Muscle layer of colon (tissue), 2 donors: ENCODE measurements at regions not wholly inside any gene's neighbourhood (a gene's known extent, or its start where the extent isn't known, plus 50 kb on each side); places are given as distances from the start of the nearest gene placed in this dataset.
"Not testable (repeated sequence)": the region's sequence is repeated elsewhere in the genome, so short reads cannot be mapped to it uniquely, and the experiment has no call there.

Experiments
- H3K27ac ChIP-seq: one replicate; pipeline ENCODE4 v1.7.0; 2013; ENCODE audit warnings: low read depth, mild to moderate bottlenecking, low read length, moderate library complexity
- H3K27me3 ChIP-seq, 2 donors: one replicate each; pipeline ENCODE4 v1.7.0; 2013; ENCODE audit warnings: low read length in 2 of 2, mild to moderate bottlenecking in 2 of 2; ENCODE audit not compliant: insufficient read depth in 2 of 2, control insufficient read depth in 1 of 2
- H3K36me3 ChIP-seq: one replicate; pipeline ENCODE4 v1.7.0; 2013; ENCODE audit warnings: mild to moderate bottlenecking, low read length; ENCODE audit not compliant: insufficient read depth
- H3K4me1 ChIP-seq: one replicate; pipeline ENCODE4 v1.7.0; 2013; ENCODE audit warnings: mild to moderate bottlenecking, low read length; ENCODE audit not compliant: insufficient read depth
- H3K4me3 ChIP-seq, 2 donors: one replicate each; pipeline ENCODE4 v1.7.0; 2013; ENCODE audit warnings: low read length in 2 of 2, low read depth in 1 of 2, mild to moderate bottlenecking in 1 of 2, moderate library complexity in 1 of 2
- H3K9ac ChIP-seq: one replicate; pipeline ENCODE4 v1.7.0; 2013; ENCODE audit warnings: low read length
- H3K9me3 ChIP-seq: one replicate; pipeline ENCODE4 v1.7.0; 2013; ENCODE audit warnings: mild to moderate bottlenecking, low read length
- donor health status: abdominal sarcoma.
- donor health status: Adenocarcinoma of cecum.

DNA sequence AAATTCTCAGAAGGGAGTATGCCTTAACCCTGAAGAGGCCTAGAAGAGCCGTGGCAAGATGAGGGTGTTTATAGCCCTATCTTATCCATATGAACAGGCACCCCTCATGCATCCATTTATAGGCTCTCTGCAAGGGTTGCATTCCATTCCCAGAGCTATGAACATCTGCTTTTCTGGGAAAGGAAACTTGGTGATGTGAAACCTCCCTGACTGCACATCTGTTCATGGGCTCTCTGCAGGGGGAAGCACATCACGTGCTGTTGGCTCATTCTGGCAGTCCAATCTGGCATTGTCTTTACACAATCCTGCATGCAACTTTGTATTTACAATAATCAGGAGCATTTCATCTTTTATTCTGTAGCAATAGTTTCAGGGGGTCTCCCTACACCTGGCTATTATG lies 143.6 kb upstream of the API5 start:
- H3K4me1 ChIP-seq, H3K27me3 ChIP-seq, H3K9ac ChIP-seq, H3K27ac ChIP-seq, H3K4me3 ChIP-seq, H3K36me3 ChIP-seq, H3K9me3 ChIP-seq: not testable (repeated sequence)

DNA sequence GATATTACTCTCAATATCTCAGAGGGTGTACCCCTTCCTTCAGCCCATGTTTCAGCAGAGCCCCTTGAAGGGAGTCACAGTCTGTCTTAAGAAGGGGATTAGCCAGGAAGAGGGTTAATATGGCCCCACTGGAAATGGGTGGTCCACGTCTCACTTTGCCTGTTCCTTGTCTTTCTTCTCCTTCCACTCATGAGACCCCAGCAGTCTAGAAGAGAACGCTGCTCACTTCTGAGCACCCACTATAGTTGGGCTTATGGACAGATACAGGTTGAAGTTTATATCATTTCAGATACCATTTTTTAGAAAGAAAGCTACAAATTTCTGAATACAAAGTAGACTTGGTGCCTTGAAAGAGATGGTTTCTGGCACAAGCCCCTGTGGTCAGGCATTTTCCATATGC lies 139.3 kb upstream of the API5 start:
- Histone ChIP-seq H3K27me3 (no peaks in the 10 kb centered on the region), H3K4me3 (no peak overlapping the region), H3K36me3 (no peaks in the 10 kb centered on the region), H3K9ac (no peak overlapping the region), H3K9me3 (no peaks in the 10 kb centered on the region), H3K27ac (no peak overlapping the region), H3K4me1 (no peaks in the 10 kb centered on the region)

DNA sequence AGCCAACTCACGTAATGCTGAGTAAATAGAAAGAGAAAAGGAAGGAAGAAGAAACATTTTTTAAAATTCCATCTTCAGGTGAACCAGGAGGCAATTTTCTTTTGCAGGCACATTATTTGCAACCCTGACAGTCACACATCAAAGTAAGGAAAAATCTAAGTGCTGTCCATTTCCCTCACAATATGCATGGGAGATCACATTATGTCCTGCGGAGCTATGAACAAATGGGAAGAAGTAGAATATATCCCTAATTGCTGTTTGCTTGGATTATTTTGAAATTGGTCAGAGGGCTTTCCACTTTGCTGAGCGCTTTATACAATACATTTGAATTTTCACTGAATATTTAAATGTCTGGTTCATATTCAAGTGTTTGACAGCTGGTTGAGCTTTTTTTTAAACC lies 133.8 kb upstream of the API5 start:
- no peaks in the 10 kb centered on the region for H3K27me3 ChIP-seq
- no peaks in the 10 kb centered on the region for H3K9me3 ChIP-seq
- H3K36me3 ChIP-seq, result no peaks in the 10 kb centered on the region
- H3K4me1 ChIP-seq, result no peaks in the 10 kb centered on the region
- H3K9ac ChIP-seq, result no peak overlapping the region
- no peak overlapping the region for H3K4me3 ChIP-seq
- no peak overlapping the region for H3K27ac ChIP-seq

DNA sequence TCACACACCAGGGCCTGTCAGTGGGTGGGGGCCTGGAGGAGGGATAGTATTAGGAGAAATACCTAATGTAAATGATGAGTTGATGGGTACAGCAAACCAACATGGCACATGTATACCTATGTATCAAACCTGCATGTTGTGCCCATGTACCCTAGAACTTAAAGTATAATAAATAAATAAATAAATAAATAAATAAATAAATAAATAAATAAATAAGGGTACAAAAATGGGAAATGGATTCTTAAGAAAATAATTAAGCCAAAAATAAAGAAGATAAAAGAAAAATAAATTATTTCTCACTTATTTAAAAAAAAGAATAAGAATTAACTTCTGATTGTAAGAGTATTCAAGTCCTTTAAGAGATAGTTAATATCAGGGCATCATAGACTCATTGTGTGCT lies 117.3 kb upstream of the API5 start:
- not testable (repeated sequence) for H3K9ac ChIP-seq, H3K9me3 ChIP-seq, H3K36me3 ChIP-seq, H3K27ac ChIP-seq, H3K27me3 ChIP-seq, H3K4me1 ChIP-seq, H3K4me3 ChIP-seq

DNA sequence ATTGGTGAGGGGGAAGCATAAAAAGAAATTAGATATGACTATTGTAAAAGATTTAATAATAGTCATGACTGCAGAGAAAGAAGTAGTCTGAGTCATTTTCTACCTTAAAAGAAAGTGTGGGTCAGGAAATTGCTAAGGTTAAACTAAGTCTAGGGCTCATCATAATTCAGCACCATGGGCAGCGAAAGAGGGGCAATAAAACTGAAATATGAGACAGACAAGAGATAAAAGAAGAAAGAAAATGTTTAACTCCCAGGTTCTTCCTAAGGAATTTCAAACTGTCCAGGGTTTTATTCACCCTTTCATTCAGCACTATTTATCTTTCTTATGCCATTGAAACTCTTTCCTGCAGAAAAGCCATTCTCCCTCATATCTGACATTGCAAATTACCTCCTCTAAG lies 114.4 kb upstream of the API5 start:
- Histone ChIP-seq H3K27ac (no peak overlapping the region), H3K9ac (no peak overlapping the region), H3K36me3 (no peaks in the 10 kb centered on the region), H3K4me1 (no peaks in the 10 kb centered on the region), H3K4me3 (no peak overlapping the region), H3K9me3 (no peaks in the 10 kb centered on the region), H3K27me3 (no peaks in the 10 kb centered on the region)

DNA sequence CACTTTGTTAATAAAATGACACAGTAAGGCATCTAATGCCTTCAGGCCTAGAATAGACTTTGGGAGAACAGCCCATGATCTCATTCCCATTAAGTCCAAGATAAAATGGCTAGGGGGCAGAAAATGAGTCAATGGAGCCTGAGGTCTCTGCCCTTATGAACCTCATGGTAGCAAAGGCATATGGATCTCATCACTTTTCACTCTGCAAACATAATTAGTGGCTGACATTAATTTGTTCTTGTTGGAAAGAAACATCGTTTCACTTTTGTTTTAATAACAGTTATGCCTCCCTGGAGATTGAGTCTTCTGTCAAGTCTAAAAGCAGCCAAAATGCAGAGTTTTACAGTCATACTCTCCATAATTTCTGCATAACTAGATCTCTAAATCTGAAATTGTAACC lies 111.8 kb upstream of the API5 start:
- H3K9ac ChIP-seq, result no peak overlapping the region
- H3K27me3 ChIP-seq, result no peaks in the 10 kb centered on the region
- no peak overlapping the region for H3K4me3 ChIP-seq
- H3K27ac ChIP-seq, result no peak overlapping the region
- no peaks in the 10 kb centered on the region for H3K4me1 ChIP-seq
- no peaks in the 10 kb centered on the region for H3K9me3 ChIP-seq
- H3K36me3 ChIP-seq, result no peaks in the 10 kb centered on the region

DNA sequence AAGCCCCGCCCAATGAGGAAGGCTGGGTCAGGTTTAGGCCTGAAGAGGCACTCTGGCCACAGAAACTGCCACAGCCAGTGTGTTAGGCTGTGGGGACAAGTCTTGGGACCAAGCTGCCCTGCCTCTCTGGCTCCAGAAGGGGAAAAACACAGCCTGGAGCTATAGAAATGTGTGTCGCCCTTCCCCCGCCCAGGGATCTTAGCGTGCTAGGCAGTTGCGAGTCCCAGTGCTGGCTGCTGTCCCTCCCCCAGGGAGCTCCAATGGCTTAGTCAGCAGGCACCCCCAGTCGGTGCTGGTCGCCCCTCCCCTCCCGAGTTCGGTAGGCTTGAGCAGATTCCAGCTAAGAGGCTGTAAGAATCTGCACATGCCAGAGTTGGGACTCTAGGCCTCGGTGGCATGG lies 99.5 kb upstream of the API5 start:
- Histone ChIP-seq H3K9me3 (no peaks in the 10 kb centered on the region), H3K27ac (no peak overlapping the region), H3K36me3 (no peaks in the 10 kb centered on the region), H3K4me3 (no peak overlapping the region), H3K27me3 (no peaks in the 10 kb centered on the region), H3K9ac (no peak overlapping the region), H3K4me1 (no peaks in the 10 kb centered on the region)

DNA sequence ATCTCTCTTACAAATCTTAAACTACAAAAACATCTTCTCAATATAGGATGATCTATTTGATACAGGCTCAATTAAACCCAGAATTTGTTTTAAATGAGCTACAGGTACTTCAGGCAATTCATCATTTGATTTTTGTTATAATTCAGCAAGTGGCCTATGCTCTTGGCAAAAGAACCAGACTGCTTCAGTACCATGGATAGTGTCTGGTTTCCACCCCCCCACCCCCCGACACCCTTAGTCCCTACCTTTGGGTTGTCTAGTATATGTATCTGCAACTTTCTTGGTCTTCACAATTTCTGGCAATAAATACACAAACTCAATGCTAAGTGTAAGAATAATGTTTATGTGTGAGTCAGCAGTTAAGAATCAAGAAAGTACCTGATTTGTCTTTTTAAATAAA lies 97.3 kb upstream of the API5 start:
- Histone ChIP-seq H3K27ac (no peak overlapping the region), H3K27me3 (no peaks in the 10 kb centered on the region), H3K9ac (no peak overlapping the region), H3K4me3 (no peak overlapping the region), H3K9me3 (no peaks in the 10 kb centered on the region), H3K36me3 (no peaks in the 10 kb centered on the region), H3K4me1 (no peaks in the 10 kb centered on the region)

DNA sequence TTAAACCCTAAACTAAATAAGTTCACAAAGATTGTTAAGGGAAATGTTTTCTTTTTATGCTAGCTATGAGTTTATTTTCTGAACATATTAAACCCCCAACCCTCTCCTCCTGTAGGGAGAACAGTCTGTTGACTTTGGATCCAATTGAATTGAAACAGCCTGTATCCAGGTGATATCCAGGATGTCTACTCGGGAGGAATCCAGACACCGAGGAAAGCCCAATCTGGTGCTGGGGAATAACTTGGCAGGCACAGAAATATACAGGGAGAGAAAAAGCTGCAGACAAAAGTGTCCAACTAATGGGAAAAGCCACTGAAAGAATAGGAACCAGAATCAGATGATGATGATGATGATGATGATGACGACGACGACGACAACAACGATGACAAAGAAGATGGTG lies 93.9 kb upstream of the API5 start:
- Histone ChIP-seq H3K9me3 (no peaks in the 10 kb centered on the region), H3K36me3 (no peaks in the 10 kb centered on the region), H3K27ac (no peak overlapping the region), H3K9ac (no peak overlapping the region), H3K27me3 (no peaks in the 10 kb centered on the region), H3K4me1 (no peaks in the 10 kb centered on the region), H3K4me3 (no peak overlapping the region)

DNA sequence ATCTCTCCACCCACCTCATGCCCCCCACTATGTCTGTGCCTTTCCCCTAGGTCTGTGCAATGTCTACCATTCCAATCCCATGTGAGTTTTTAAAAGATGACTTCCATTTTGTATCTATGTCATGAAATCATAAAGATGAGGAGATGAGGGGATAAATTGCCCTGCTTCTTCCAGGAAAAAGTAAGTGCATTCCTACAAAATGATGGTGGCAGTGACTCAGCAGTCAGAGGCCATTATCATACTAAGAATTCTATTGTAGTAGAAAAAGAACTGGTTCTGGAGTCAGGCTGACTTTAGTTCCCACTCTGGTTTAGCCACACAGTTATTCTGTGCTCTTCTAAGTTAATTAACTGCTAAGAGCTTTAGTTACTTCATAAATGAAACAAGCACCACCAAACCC lies 89.6 kb upstream of the API5 start:
- H3K27ac ChIP-seq, result no peak overlapping the region
- no peak overlapping the region for H3K4me3 ChIP-seq

DNA sequence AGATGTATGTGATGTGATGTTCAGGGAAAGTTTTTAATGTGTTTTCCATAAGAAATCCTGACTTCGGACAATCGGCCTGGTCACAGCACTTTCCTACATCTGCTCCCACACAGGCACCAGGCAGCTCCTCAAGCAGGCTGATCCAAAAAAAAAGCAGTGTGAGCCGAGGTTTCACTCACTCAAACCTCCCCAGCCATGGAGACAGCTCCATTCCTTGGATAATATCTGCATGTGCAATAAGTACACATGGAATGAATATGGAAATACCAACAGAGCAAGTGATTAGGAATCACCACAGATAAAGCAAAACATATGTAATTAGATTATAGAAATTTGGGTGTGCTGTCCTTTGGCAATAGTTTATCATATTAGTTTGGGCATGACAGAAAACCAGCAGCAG lies 88.8 kb upstream of the API5 start:
- H3K27me3 ChIP-seq, result no peaks in the 10 kb centered on the region
- no peaks in the 10 kb centered on the region for H3K9me3 ChIP-seq
- no peak overlapping the region for H3K4me3 ChIP-seq
- H3K27ac ChIP-seq, result no peak overlapping the region
- no peak overlapping the region for H3K9ac ChIP-seq
- no peaks in the 10 kb centered on the region for H3K36me3 ChIP-seq
- H3K4me1 ChIP-seq, result no peaks in the 10 kb centered on the region

More for the DNA sequence above, 89.6 kb upstream of the API5 start:
- no peaks in the 10 kb centered on the region for H3K9me3 ChIP-seq
- no peaks in the 10 kb centered on the region for H3K4me1 ChIP-seq
- H3K9ac ChIP-seq, result no peak overlapping the region
- no peaks in the 10 kb centered on the region for H3K36me3 ChIP-seq
- H3K27me3 ChIP-seq, result no peaks in the 10 kb centered on the region

DNA sequence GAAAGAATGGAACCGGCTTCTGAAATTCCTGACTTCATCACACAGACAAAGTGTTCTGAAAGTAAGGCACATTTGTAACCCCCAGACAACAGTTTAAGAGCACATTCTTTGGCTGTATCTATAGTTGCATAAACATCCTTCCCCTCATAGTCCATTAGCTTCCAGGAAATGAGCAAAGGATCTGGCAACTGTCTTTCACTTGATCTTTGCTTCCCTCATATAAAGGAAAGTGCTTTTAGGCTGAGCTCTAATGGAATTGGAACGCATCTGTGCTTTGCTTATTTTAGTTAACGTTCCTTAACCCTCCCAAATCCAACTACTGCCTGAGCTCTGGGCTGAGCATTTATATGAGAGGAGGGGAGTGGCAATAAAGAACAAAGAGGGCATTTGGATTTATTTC lies 76.9 kb upstream of the API5 start:
- no peak overlapping the region for H3K27ac ChIP-seq
- H3K27me3 ChIP-seq, result no peaks in the 10 kb centered on the region
- no peaks in the 10 kb centered on the region for H3K9me3 ChIP-seq
- no peak overlapping the region for H3K4me3 ChIP-seq
- no peaks in the 10 kb centered on the region for H3K4me1 ChIP-seq
- no peaks in the 10 kb centered on the region for H3K36me3 ChIP-seq
- no peak overlapping the region for H3K9ac ChIP-seq

DNA sequence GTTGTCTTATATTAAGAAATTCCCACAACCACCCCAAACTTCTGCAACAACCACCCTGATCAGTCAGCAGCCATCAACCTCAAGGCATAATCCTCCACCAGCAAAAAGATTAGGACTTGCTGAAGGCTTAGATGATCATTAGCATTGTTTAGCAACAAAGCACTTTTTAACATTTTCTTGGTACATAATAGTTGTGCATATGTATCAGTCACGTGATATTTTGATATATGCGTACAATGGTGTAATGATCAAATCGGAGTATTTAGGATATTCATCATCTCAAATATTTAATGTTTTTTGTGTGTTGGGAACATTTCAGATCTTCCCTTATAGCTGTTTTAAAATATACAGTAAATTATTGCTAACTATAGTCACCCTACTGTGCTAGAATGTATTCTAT lies 73.5 kb upstream of the API5 start:
- Histone ChIP-seq H3K4me1 (no peaks in the 10 kb centered on the region), H3K27me3 (no peaks in the 10 kb centered on the region), H3K9me3 (no peaks in the 10 kb centered on the region), H3K36me3 (no peaks in the 10 kb centered on the region), H3K27ac (no peak overlapping the region), H3K9ac (no peak overlapping the region), H3K4me3 (no peak overlapping the region)
